ENCODE measurements at regions not wholly inside any gene's neighbourhood (a gene's known extent, or its start where the extent isn't known, plus 50 kb on each side); places are given as distances from the start of the nearest gene placed in this dataset.

DNA sequence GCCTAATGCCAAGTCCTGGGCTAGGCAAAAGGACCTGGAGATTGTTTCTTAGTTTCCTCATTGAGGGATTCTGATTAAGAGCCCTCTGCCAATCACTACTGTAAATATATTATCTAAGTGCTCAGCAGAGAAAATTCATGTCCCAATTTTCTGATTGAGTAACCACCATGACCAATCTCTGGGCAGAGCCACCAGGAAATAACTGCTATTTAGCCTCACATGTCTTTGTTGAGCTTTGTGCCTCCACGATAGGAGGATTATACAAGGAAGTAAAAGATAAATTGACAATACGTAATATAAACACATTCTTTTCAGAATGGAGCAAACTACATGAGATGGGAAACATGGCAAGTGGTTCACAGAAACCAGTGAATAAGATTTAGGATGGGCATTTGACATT, 396.1 kb upstream of the PAPPA start:
- Mint-ChIP-seq H3K4me3 (ENCODE audit: low read depth, unreplicated experiment) (no peak overlapping the region), H3K36me3 (ENCODE audit: insufficient read depth, unreplicated experiment) (no peaks in the 10 kb centered on the region), H3K9me3 (ENCODE audit: low read depth, unreplicated experiment) (peaks cover 10% of the 10 kb centered on the region), H3K4me1 (ENCODE audit: low read depth, unreplicated experiment) (no peaks in the 10 kb centered on the region), H3K27me3 (ENCODE audit: unreplicated experiment) (peaks cover 9% of the 10 kb centered on the region), H3K27ac (ENCODE audit: unreplicated experiment) (no peak overlapping the region)
- peak; percentile 2 for DNase-seq
- TF ChIP-seq, protein P1, sequence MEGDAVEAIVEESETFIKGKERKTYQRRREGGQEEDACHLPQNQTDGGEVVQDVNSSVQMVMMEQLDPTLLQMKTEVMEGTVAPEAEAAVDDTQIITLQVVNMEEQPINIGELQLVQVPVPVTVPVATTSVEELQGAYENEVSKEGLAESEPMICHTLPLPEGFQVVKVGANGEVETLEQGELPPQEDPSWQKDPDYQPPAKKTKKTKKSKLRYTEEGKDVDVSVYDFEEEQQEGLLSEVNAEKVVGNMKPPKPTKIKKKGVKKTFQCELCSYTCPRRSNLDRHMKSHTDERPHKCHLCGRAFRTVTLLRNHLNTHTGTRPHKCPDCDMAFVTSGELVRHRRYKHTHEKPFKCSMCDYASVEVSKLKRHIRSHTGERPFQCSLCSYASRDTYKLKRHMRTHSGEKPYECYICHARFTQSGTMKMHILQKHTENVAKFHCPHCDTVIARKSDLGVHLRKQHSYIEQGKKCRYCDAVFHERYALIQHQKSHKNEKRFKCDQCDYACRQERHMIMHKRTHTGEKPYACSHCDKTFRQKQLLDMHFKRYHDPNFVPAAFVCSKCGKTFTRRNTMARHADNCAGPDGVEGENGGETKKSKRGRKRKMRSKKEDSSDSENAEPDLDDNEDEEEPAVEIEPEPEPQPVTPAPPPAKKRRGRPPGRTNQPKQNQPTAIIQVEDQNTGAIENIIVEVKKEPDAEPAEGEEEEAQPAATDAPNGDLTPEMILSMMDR (IDR thresholded peaks at IDR 0.05; ENCODE audit: unreplicated experiment) = no peak
- intact Hi-C loops (cut with micrococcal nuclease; ENCODE audit: unreplicated experiment) = no loop called here
- CTCF ChIA-PET = no interaction called here
- no TSS peak for BruUV-seq (replicated peaks)

DNA sequence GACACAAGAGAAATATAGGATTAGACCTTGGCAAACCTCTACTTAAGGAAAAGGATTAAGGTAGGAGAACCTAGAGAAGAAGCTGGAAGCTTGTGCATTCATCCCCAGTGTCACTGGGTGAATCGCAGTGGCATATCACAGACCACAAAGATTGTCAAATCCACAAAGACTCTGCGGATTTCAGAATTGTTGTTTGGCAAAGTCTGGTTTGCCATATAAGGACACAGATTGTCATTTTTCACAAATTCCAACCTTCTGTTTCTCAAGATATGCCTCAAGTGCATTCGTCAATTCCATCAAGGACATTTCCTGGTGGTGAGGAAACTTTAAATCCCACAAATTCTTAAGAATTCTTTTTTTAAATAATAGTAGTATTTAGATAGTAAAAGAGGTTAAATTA, 395.1 kb upstream of the PAPPA start:
- H3K27me3 Mint-ChIP-seq (ENCODE audit: unreplicated experiment) = peaks cover 9% of the 10 kb centered on the region
- H3K4me3 Mint-ChIP-seq (ENCODE audit: low read depth, unreplicated experiment) = no peak overlapping the region
- no peaks in the 10 kb centered on the region for H3K4me1 Mint-ChIP-seq (ENCODE audit: low read depth, unreplicated experiment)
- H3K27ac Mint-ChIP-seq (ENCODE audit: unreplicated experiment) = no peak overlapping the region
- TF ChIP-seq, protein P1 (IDR thresholded peaks at IDR 0.05; ENCODE audit: unreplicated experiment) = no peak
- H3K36me3 Mint-ChIP-seq (ENCODE audit: insufficient read depth, unreplicated experiment) = no peaks in the 10 kb centered on the region
- no TSS peak for BruUV-seq (replicated peaks)
- DNase-seq = no peak
- intact Hi-C loops (cut with micrococcal nuclease; ENCODE audit: unreplicated experiment) = no loop called here
- peaks cover 12% of the 10 kb centered on the region for H3K9me3 Mint-ChIP-seq (ENCODE audit: low read depth, unreplicated experiment)
- CTCF ChIA-PET = no interaction called here

DNA sequence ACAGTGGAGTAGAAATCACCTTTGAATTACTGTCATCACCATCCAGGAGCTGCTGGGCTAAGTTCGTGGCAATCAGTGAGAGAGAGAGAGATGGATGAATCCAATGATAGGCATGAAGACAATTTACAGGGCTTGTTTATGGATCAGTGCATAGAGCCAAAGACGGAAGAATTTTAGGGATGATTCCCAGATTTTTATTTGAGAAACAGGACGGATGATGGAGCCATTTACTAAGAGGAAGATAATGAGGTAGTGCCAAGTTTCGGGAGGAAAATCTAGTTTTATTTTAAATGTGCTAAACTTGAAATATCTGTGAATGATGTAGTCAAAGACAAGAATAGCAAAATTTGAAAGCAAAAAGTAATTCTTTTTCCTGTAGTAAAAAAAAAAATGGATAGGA, 394.2 kb upstream of the PAPPA start:
- H3K4me3 Mint-ChIP-seq (ENCODE audit: low read depth, unreplicated experiment) = no peak overlapping the region
- H3K27me3 Mint-ChIP-seq (ENCODE audit: unreplicated experiment) = peaks cover 9% of the 10 kb centered on the region
- intact Hi-C loops (cut with micrococcal nuclease; ENCODE audit: unreplicated experiment) = no loop called here
- H3K4me1 Mint-ChIP-seq (ENCODE audit: low read depth, unreplicated experiment) = no peaks in the 10 kb centered on the region
- BruUV-seq (replicated peaks) = no TSS peak
- no peaks in the 10 kb centered on the region for H3K36me3 Mint-ChIP-seq (ENCODE audit: insufficient read depth, unreplicated experiment)
- H3K9me3 Mint-ChIP-seq (ENCODE audit: low read depth, unreplicated experiment) = peaks cover 12% of the 10 kb centered on the region
- DNase-seq = no peak
- no peak overlapping the region for H3K27ac Mint-ChIP-seq (ENCODE audit: unreplicated experiment)
- CTCF ChIA-PET = no interaction called here
- TF ChIP-seq, protein P1 (IDR thresholded peaks at IDR 0.05; ENCODE audit: unreplicated experiment) = no peak

DNA sequence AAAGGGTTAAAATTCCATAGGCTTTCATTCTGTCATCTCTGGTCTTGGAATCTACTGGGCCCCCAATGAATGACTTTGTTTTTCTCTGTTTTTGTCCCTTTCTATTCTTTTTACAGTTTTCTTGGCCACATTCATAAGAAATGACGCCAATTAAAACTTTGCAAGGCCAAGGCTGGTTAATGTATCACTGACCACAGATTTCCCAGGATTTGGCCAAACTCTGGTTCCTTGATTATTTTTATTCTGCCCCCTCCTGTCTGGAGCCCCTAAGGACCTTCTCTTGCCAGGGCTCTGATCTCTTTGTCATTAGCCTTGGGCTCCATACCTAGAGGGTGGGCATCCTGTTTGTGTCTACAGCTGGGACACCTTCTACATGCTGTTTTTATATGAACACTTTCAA, 388.9 kb upstream of the PAPPA start:
- no peak for DNase-seq
- no peak overlapping the region for H3K27ac Mint-ChIP-seq (ENCODE audit: unreplicated experiment)
- BruUV-seq (replicated peaks) = no TSS peak
- H3K36me3 Mint-ChIP-seq (ENCODE audit: insufficient read depth, unreplicated experiment) = no peaks in the 10 kb centered on the region
- intact Hi-C loops (cut with micrococcal nuclease; ENCODE audit: unreplicated experiment) = no loop called here
- H3K27me3 Mint-ChIP-seq (ENCODE audit: unreplicated experiment) = no peaks in the 10 kb centered on the region
- H3K4me1 Mint-ChIP-seq (ENCODE audit: low read depth, unreplicated experiment) = no peaks in the 10 kb centered on the region
- TF ChIP-seq, protein P1 (IDR thresholded peaks at IDR 0.05; ENCODE audit: unreplicated experiment) = no peak
- H3K9me3 Mint-ChIP-seq (ENCODE audit: low read depth, unreplicated experiment) = peaks cover 4% of the 10 kb centered on the region
- no peak overlapping the region for H3K4me3 Mint-ChIP-seq (ENCODE audit: low read depth, unreplicated experiment)
- CTCF ChIA-PET = no interaction called here

DNA sequence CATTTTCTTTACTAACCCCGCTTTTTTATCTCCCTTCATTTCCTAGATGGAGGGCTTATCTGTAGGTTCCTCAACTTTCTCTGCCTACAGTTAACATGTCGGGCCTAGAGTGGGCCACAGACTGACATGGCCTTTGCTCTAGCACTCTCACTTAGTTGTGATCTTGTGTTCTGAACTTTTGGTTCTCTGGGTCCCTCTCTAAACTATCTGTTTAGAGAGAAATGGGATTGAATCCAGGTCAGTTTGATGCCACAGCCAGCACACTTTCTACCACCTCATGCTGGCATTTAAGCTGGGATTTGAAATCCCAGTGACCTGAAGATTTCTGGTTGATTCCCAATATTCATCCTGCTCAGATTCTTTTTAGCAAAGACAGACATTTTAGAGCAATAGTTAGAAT, 388.5 kb upstream of the PAPPA start:
- no TSS peak for BruUV-seq (replicated peaks)
- CTCF ChIA-PET = no interaction called here
- H3K27me3 Mint-ChIP-seq (ENCODE audit: unreplicated experiment) = no peaks in the 10 kb centered on the region
- no peak overlapping the region for H3K27ac Mint-ChIP-seq (ENCODE audit: unreplicated experiment)
- H3K9me3 Mint-ChIP-seq (ENCODE audit: low read depth, unreplicated experiment) = peaks cover 5% of the 10 kb centered on the region
- TF ChIP-seq, protein P1 (IDR thresholded peaks at IDR 0.05; ENCODE audit: unreplicated experiment) = no peak
- DNase-seq = no peak
- H3K36me3 Mint-ChIP-seq (ENCODE audit: insufficient read depth, unreplicated experiment) = no peaks in the 10 kb centered on the region
- intact Hi-C loops (cut with micrococcal nuclease; ENCODE audit: unreplicated experiment) = no loop called here
- no peaks in the 10 kb centered on the region for H3K4me1 Mint-ChIP-seq (ENCODE audit: low read depth, unreplicated experiment)
- no peak overlapping the region for H3K4me3 Mint-ChIP-seq (ENCODE audit: low read depth, unreplicated experiment)

Measured in Calu3 (cell line).